HEK293T (cell line): ENCODE measurements at regions not wholly inside any gene's neighbourhood (a gene's known extent, or its start where the extent isn't known, plus 50 kb on each side); places are given as distances from the start of the nearest gene placed in this dataset.

Source experiments
- BHLHE40 ChIP-seq: fragments of 450-650 bp; IDR thresholded peaks from 2 replicates; pipeline ENCODE4 v1.6.1; 2016; ENCODE audit warnings: mild to moderate bottlenecking, moderate library complexity, borderline replicate concordance
- CTBP1 ChIP-seq: fragments of 450-650 bp; IDR thresholded peaks from 2 replicates; pipeline ENCODE4 v1.6.1; 2016; ENCODE audit warnings: borderline replicate concordance
- ELF4 ChIP-seq: fragments of 450-650 bp; IDR thresholded peaks from 2 replicates; pipeline ENCODE4 v1.6.1; 2017; ENCODE audit warnings: antibody characterized with exemption
- FOXK2 ChIP-seq: fragments of 450-650 bp; IDR thresholded peaks from 2 replicates; pipeline ENCODE4 v1.6.1; 2016; ENCODE audit warnings: mild to moderate bottlenecking
- FOXM1 ChIP-seq: fragments of 450-650 bp; IDR thresholded peaks from 2 replicates; pipeline ENCODE4 v1.6.1; 2017; ENCODE audit warnings: mild to moderate bottlenecking, borderline replicate concordance
- L3MBTL2 ChIP-seq: fragments of 450-650 bp; conservative IDR thresholded peaks from 2 replicates; pipeline ENCODE4 v1.6.1; 2016; ENCODE audit warnings: mild to moderate bottlenecking
- LEF1 ChIP-seq: fragments of 450-650 bp; IDR thresholded peaks from 2 replicates; pipeline ENCODE4 v1.6.1; 2017; ENCODE audit warnings: mild to moderate bottlenecking, borderline replicate concordance
- NFRKB ChIP-seq: fragments of 450-650 bp; IDR thresholded peaks from 2 replicates; pipeline ENCODE4 v1.6.1; 2016; ENCODE audit warnings: mild to moderate bottlenecking, moderate library complexity
- PKNOX1 ChIP-seq: fragments of 450-650 bp; IDR thresholded peaks from 2 replicates; pipeline ENCODE4 v1.6.1; 2016
- SP1 ChIP-seq: fragments of 450-650 bp; IDR thresholded peaks from 2 replicates; pipeline ENCODE4 v1.6.1; 2017
- SUZ12 ChIP-seq: fragments of 450-650 bp; IDR thresholded peaks from 2 replicates; pipeline ENCODE4 v1.6.1; 2016; ENCODE audit warnings: mild to moderate bottlenecking
- TARDBP ChIP-seq: fragments of 450-650 bp; IDR thresholded peaks from 2 replicates; pipeline ENCODE4 v1.6.1; 2016
- ZNF384 ChIP-seq: fragments of 450-650 bp; IDR thresholded peaks from 2 replicates; pipeline ENCODE4 v1.6.1; 2016

- TF ChIP-seq CTBP1 (no peak), L3MBTL2 (no peak), NFRKB (no peak), FOXM1 (no peak), BHLHE40 (no peak), FOXK2 (no peak), ELF4 (no peak), SP1 (no peak), SUZ12 (no peak), TARDBP (no peak), LEF1 (no peak), PKNOX1 (no peak), ZNF384 (no peak)
Observed at GRCh38 chr13:21825186-21825585, 154.3 kb downstream of the FGF9 start.
